ENCODE measurements at regions not wholly inside any gene's neighbourhood (a gene's known extent, or its start where the extent isn't known, plus 50 kb on each side); places are given as distances from the start of the nearest gene placed in this dataset.

DNA sequence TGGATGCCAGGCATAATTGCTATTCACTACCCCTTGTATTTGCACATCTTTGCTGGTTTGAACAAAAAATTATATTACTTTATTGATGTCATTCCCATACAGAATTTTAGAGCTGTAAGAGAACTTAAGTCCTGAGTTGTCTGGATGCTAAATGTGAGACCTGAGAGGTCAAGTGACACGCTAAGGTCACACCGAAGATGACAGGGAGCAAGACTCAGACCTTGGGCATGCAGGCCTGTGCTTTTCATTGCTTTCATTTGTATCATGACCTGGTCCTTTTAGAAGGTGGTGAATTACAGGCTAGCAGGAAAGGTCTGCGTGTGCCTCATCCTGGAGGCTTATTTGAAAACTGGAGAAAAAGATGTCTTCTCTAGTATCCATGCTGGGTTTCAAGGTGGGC lies 312.0 kb upstream of the RASGRP1 start:
- H3K4me2 ChIP-seq (ENCODE audit: low read depth, low read length): no peak overlapping the region
- H3K27ac ChIP-seq (ENCODE audit: low read length): no peak overlapping the region
- no peak overlapping the region for H3K4me3 ChIP-seq (ENCODE audit: low read length)
- H3K79me2 ChIP-seq (ENCODE audit: low read length): no peaks in the 10 kb centered on the region
- no peak overlapping the region for H3K9ac ChIP-seq (ENCODE audit: low read length)
- H3K36me3 ChIP-seq (replicated peaks; ENCODE audit: insufficient read depth, low read length): no peaks in the 10 kb centered on the region
- no peak overlapping the region for H2AFZ ChIP-seq (ENCODE audit: low read length)
- no peak for DNase-seq
- no peaks in the 10 kb centered on the region for H3K27me3 ChIP-seq (replicated peaks; ENCODE audit: insufficient read depth, low read length)
- no peaks in the 10 kb centered on the region for H3F3A ChIP-seq (ENCODE audit: insufficient read depth, low read length)
- no peaks in the 10 kb centered on the region for H3K9me3 ChIP-seq (replicated peaks; ENCODE audit: insufficient read depth, low read length)
- H4K20me1 ChIP-seq (ENCODE audit: insufficient read depth, low read length): no peaks in the 10 kb centered on the region
- TF ChIP-seq EZH2phosphoT487 (IDR thresholded peaks at IDR 0.05; ENCODE audit: low read length) (no peak), EZH2 (optimal IDR thresholded peaks at IDR 0.05; ENCODE audit: low read depth, low read length) (no peak)
- TF ChIP-seq, protein P1, sequence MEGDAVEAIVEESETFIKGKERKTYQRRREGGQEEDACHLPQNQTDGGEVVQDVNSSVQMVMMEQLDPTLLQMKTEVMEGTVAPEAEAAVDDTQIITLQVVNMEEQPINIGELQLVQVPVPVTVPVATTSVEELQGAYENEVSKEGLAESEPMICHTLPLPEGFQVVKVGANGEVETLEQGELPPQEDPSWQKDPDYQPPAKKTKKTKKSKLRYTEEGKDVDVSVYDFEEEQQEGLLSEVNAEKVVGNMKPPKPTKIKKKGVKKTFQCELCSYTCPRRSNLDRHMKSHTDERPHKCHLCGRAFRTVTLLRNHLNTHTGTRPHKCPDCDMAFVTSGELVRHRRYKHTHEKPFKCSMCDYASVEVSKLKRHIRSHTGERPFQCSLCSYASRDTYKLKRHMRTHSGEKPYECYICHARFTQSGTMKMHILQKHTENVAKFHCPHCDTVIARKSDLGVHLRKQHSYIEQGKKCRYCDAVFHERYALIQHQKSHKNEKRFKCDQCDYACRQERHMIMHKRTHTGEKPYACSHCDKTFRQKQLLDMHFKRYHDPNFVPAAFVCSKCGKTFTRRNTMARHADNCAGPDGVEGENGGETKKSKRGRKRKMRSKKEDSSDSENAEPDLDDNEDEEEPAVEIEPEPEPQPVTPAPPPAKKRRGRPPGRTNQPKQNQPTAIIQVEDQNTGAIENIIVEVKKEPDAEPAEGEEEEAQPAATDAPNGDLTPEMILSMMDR (IDR thresholded peaks at IDR 0.05; ENCODE audit: low read length): no peak
- H3K4me1 ChIP-seq (ENCODE audit: low read length): no peaks in the 10 kb centered on the region
- no peaks in the 10 kb centered on the region for H3K9me2 ChIP-seq (replicated peaks; ENCODE audit: insufficient read depth, low read length)

DNA sequence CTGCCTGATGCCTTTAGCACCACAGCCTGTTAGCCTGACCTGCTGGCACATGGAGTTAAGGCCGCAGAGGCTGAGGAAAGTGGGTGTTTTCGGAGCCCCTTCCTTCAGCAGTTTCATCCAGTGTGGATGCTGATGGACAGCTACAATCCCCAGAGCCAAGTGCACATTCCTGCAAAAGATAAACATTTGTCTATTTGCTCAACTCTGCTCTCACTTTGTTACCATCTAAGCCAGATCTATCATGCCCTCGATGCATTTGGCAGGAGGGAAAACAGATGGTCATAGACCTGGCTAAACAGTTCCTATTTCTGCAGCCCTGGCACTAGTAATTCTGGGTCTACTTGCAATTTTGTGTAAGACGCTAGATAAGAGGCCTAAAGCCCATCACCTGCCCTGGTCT lies 312.9 kb upstream of the RASGRP1 start:
- Histone ChIP-seq H3F3A (ENCODE audit: insufficient read depth, low read length) (no peaks in the 10 kb centered on the region), H3K27me3 (replicated peaks; ENCODE audit: insufficient read depth, low read length) (no peaks in the 10 kb centered on the region)

DNA sequence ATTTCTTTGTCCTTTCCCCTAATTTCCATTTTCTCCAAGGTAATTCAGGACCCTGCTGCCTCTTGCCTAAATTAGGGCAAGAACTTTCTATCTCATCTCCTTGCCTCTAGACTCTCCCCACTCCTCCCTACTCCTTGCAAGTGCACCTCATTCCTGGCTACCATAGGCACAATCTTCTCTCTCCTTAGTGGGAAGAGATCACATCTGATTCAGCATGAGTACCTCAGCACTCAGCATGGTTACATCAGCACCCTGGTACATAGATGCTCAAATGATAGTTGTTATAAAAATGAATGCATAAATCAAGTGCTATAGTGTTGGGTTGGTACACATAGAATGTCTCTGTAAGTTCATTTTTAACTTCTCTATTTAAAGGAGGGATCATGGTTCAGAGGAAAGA lies 313.4 kb upstream of the RASGRP1 start:
- Histone ChIP-seq H3K4me3 (ENCODE audit: low read length) (no peak overlapping the region), H3K9me2 (replicated peaks; ENCODE audit: insufficient read depth, low read length) (no peaks in the 10 kb centered on the region), H3K79me2 (ENCODE audit: low read length) (no peaks in the 10 kb centered on the region), H4K20me1 (ENCODE audit: insufficient read depth, low read length) (no peaks in the 10 kb centered on the region), H3K36me3 (replicated peaks; ENCODE audit: insufficient read depth, low read length) (no peaks in the 10 kb centered on the region), H3K9me3 (replicated peaks; ENCODE audit: insufficient read depth, low read length) (no peaks in the 10 kb centered on the region), H3K4me2 (ENCODE audit: low read depth, low read length) (no peak overlapping the region), H3K4me1 (ENCODE audit: low read length) (no peaks in the 10 kb centered on the region), H3K27ac (ENCODE audit: low read length) (no peak overlapping the region), H3K27me3 (replicated peaks; ENCODE audit: insufficient read depth, low read length) (no peaks in the 10 kb centered on the region), H3F3A (ENCODE audit: insufficient read depth, low read length) (no peaks in the 10 kb centered on the region), H2AFZ (ENCODE audit: low read length) (no peak overlapping the region), H3K9ac (ENCODE audit: low read length) (no peak overlapping the region)
- TF ChIP-seq, protein P1 (IDR thresholded peaks at IDR 0.05; ENCODE audit: low read length): no peak
- no peak for TF ChIP-seq EZH2phosphoT487 (IDR thresholded peaks at IDR 0.05; ENCODE audit: low read length)
- TF ChIP-seq EZH2 (optimal IDR thresholded peaks at IDR 0.05; ENCODE audit: low read depth, low read length): no peak
- DNase-seq: no peak

More for the DNA sequence above, 312.9 kb upstream of the RASGRP1 start:
- no peaks in the 10 kb centered on the region for H4K20me1 ChIP-seq (ENCODE audit: insufficient read depth, low read length)
- no peaks in the 10 kb centered on the region for H3K79me2 ChIP-seq (ENCODE audit: low read length)
- H3K9me2 ChIP-seq (replicated peaks; ENCODE audit: insufficient read depth, low read length): no peaks in the 10 kb centered on the region
- TF ChIP-seq EZH2 (optimal IDR thresholded peaks at IDR 0.05; ENCODE audit: low read depth, low read length) (no peak), EZH2phosphoT487 (IDR thresholded peaks at IDR 0.05; ENCODE audit: low read length) (no peak)
- no peak overlapping the region for H2AFZ ChIP-seq (ENCODE audit: low read length)
- no peak overlapping the region for H3K27ac ChIP-seq (ENCODE audit: low read length)
- DNase-seq: no peak
- H3K9ac ChIP-seq (ENCODE audit: low read length): no peak overlapping the region
- no peak overlapping the region for H3K4me2 ChIP-seq (ENCODE audit: low read depth, low read length)
- H3K36me3 ChIP-seq (replicated peaks; ENCODE audit: insufficient read depth, low read length): no peaks in the 10 kb centered on the region
- H3K4me3 ChIP-seq (ENCODE audit: low read length): no peak overlapping the region
- H3K4me1 ChIP-seq (ENCODE audit: low read length): no peaks in the 10 kb centered on the region
- H3K9me3 ChIP-seq (replicated peaks; ENCODE audit: insufficient read depth, low read length): no peaks in the 10 kb centered on the region

DNA sequence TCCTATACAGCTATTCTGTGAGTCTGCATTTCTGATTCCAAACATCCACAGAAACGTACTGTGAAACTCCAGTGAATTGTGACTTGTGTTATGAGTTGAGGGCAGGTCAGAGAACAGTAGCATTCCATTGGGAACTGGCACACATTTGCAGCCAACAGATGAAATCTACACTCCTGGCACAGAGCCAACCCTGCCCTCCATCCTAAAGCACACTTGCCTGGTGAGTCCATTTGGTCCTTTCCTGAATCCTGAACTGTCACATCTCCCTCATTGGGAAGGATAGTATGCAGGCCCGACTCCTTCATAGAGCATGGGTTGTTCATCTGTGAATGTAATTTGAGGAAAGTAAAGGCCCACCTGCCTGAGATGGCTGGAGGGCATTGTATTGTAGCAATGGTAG lies 314.3 kb upstream of the RASGRP1 start:
- TF ChIP-seq EZH2phosphoT487 (IDR thresholded peaks at IDR 0.05; ENCODE audit: low read length) (no peak), EZH2 (optimal IDR thresholded peaks at IDR 0.05; ENCODE audit: low read depth, low read length) (no peak)
- TF ChIP-seq, protein P1 (IDR thresholded peaks at IDR 0.05; ENCODE audit: low read length): no peak
- no peak for DNase-seq
- Histone ChIP-seq H3K4me3 (ENCODE audit: low read length) (no peak overlapping the region), H3K79me2 (ENCODE audit: low read length) (no peaks in the 10 kb centered on the region), H3K9me3 (replicated peaks; ENCODE audit: insufficient read depth, low read length) (no peaks in the 10 kb centered on the region), H3K27me3 (replicated peaks; ENCODE audit: insufficient read depth, low read length) (no peaks in the 10 kb centered on the region), H3K9me2 (replicated peaks; ENCODE audit: insufficient read depth, low read length) (no peaks in the 10 kb centered on the region), H3F3A (ENCODE audit: insufficient read depth, low read length) (no peaks in the 10 kb centered on the region), H3K36me3 (replicated peaks; ENCODE audit: insufficient read depth, low read length) (no peaks in the 10 kb centered on the region), H3K4me1 (ENCODE audit: low read length) (no peaks in the 10 kb centered on the region), H3K9ac (ENCODE audit: low read length) (no peak overlapping the region), H4K20me1 (ENCODE audit: insufficient read depth, low read length) (no peaks in the 10 kb centered on the region), H3K27ac (ENCODE audit: low read length) (no peak overlapping the region), H3K4me2 (ENCODE audit: low read depth, low read length) (no peak overlapping the region), H2AFZ (ENCODE audit: low read length) (no peak overlapping the region)

Measured in MM.1S (cell line).